ENCODE measurements at regions not wholly inside any gene's neighbourhood (a gene's known extent, or its start where the extent isn't known, plus 50 kb on each side); places are given as distances from the start of the nearest gene placed in this dataset.

- no peak for DNase-seq
These were observed 246.2 kb downstream of the HACE1 start for GRCh38 chr6:104613416-104614001.

- no peak for DNase-seq
These were observed 247.2 kb downstream of the HACE1 start for GRCh38 chr6:104612541-104612940.

- no peak for DNase-seq
These were observed 251.6 kb downstream of the HACE1 start for GRCh38 chr6:104608101-104608500.

GRCh38 chr6:104607501-104607900 is 252.2 kb downstream of the HACE1 start:
- no peak for DNase-seq

DNA sequence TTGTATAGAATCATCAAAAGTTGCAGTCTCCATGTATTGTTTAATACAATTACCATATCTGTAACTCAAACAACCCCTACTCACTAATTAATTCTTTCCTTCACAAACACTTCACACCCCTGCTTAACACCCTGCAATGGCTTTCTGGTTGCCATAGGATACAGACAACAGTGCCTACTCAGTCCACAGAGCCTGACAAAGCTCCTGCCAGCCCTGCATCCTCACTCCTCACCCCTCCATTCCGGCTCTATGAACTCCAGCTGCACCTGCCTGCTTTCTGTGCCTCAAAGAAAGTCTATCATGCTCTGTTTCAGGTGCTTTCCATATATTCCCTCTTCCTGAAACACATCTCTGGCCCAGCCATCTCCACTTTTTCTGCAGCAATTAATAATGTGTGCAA is 253.4 kb downstream of the HACE1 start:
- no peak for DNase-seq

DNA sequence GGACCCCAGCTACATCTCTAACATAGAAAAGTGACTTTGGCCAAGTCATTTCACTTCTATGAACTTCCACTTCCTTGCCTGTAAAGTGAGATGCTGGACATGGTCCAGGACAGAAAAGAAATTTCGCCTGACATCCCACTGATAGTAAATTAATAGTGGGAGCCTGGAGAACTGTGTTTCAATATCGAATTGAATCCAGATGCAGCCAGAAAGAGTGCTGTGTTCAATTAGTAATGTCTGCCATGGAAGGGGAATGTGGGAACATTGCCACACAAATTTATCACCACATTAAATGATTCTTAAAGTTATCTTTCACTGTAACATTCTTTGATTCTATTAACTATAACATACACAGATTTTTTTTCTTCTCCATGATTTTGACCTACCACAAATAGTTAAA is 255.0 kb downstream of the HACE1 start:
- DNase-seq = no peak

DNA sequence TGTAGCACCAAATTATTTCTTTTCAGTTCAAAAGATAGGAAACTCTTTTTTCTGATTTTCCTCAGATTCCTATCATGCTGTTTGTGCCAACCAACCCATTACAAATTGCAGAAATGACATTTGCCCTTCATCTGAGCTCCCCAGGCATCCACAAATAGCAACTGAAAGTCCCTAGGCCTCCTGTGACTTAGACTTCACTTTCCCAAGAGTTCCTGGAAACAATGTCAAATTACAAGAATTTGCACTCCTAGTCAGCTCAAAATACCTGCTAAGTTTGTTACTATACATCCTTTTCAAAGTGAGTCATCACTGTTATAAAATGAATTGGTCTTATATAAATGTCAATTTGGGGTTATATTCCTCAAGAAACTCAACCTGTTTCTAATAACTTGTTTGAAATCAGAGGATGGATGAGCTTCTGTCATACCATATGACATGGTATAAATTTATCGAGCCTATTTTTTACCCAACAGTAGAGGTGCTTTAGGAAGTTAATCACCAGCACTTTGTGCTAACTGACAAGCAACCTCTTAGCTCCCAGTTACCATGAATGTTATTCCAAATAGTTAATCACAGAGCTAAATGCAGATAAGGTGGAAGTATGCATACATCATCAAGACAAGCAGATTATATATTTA is 256.5 kb downstream of the HACE1 start:
- DNase-seq = no peak

GRCh38 chr6:104601721-104602120 is 258.0 kb downstream of the HACE1 start:
- DNase-seq = no peak

- DNase-seq = no peak
These were observed 258.5 kb downstream of the HACE1 start for GRCh38 chr6:104601131-104601651.

- no peak for DNase-seq
These were observed 259.1 kb downstream of the HACE1 start for GRCh38 chr6:104600639-104600931.

- no peak for DNase-seq
These were observed 259.7 kb downstream of the HACE1 start for GRCh38 chr6:104599821-104600638.

DNA sequence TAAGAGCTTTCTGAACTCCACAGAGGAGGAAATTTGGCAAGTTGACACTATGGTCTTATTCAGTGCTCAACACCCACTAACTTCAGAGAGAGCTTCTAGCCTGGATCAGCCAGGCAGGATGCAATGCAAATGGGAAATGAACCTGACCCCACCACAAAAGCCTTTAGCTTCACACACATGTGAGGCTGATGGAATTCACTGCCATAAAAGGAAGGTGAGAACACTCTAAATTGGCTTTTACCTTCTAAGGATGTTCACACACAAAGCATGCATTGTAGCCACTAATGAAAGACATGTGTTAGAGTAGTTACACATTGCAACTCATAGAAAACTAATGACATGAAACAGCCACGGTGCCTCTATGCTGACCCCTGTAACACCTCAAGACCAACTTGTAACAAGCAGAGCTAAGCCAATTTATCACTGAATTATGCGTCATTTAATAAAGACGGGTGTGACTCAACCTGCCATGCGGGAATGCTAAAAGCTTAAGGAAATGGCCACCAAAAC is 262.1 kb downstream of the HACE1 start:
- no peak for DNase-seq

DNA sequence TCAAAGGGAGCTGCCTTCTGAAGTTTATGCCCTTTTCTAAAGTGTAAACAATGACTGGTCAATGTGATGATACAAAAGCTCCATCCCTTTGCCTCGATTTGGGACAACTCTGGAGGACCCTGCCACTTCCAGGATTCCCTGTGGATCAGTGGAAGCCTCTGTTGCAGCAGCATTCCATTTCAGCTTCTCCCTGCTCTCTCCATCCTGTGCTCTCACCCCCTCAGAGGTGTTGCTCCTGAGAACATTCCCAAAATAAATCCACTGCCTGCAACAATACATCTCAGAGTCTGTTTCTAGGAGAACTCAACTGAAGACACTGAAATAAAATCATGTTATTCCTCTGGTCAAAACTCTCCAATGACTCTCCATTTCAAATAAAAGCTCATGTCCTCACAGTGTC is 263.6 kb downstream of the HACE1 start:
- no peak for DNase-seq

DNA sequence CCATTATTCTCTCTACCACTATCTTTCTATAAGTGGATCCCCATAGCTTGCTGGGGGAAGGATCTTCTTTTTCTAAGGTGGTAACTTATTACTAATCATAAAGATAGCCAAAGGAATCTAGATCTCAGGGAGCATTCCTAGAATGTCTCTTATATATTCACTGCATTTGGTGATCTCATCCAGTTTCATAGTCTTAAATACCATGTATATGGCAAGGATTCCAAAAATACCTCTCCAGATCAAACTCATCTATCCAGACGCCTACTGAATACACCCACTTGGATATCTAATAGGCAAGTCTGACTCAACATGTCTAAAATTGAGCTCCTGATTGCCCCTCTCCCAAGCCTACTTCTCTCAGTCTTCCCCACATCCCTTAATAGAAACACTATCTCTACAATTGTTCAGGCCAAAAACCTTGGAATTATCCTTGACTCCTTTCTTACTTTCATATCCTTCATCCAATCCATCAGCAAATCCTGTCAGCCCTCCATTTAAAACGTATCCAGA is 264.4 kb downstream of the HACE1 start:
- no peak for DNase-seq

GRCh38 chr6:104591573-104592334 is 268.0 kb downstream of the HACE1 start:
- no peak for DNase-seq

DNA sequence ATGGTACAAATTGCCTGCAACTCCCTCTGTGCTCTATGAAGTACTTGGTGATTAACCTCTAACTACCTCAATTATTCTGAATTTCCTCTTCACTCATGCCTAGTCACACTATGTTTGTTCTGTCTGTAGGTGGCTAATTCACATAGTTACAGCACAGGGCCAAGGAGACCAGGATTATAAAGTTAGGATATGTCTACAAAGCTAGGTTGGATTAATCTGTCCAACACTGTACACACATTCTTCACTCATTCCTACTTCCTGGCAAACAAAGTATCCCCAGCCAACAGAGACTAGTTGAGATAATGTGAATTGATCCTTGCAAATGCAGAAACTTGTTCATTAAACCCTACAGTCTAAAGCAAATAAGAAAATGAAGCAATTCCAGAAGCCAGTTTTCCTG is 269.8 kb downstream of the HACE1 start:
- no peak for DNase-seq

DNA sequence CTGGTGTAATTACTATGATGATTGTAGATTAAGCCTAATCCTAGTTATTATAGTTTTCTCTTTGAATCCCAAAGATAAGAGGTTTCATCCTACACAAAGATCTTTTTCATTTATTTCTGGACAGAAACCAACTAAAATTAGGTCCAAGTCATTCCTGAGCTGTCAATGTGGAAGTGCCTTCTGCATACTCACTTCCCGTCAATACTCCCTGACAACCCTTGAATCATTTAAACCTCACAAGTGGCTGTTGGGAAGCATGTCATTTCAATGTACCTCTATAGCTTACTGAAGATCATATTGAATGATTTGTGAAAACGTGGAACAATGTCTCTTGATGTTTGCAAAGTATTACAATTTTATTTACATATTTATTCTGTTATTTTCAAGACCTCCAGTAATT is 274.1 kb downstream of the HACE1 start:
- DNase-seq = no peak

GRCh38 chr6:104580452-104580851 is 279.3 kb downstream of the HACE1 start:
- no peak for DNase-seq

DNA sequence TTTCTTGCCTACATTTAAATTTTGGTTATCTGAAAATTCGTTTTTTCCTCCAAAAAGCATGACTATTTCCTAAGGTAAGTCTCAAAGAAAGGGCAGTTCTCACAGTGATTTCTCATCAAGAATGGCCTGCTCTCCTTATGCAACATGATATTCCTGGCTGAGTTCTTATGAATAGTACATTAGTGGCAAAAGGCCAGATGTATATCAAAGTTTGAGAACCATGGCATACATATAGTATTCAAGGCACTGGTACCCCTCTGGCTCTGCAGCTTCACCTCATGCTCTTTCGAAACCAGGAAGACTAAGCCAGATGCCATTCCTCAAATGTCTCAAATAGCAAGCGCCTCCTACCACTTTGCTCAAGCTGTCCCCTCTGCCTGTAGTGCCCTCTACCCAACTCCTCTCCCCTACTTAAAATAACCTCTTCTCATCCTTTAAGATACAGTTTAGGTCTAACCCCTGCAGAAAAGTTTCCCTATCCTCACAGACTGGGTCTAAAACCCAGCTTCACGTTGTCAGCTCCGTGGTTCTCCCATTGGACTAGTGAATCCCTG is 280.3 kb downstream of the HACE1 start:
- no peak for DNase-seq

GRCh38 chr6:104575536-104575935 is 284.2 kb downstream of the HACE1 start:
- DNase-seq = no peak

DNA sequence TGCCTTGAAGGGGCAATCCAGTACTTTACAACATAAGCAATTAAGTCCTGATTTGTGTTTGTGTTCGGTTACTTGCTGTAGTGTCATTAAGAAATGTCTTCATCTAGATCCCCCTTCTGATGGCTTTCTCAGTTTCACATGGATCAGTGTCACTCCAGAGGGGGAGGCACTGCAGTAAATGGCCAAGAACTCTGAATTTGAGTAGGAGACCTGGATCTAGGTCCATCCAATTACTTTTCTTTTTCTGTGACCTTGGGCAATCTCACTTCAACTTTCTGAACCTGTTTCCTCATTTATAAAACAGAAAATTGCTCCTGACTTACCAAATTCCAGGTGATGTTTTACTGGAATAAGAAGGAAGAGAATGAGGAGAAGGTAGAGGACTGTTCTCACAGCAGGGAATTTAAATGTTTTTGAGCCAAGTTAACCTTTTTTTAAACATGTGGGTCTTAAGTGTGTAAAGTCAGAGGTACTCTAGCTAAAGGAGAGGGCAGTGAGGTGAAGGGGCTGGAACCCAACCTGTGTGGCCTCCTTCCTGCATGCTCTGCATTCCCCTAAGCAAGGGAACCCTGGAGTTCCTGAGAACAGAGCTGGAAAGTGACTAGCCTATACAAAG is 285.5 kb downstream of the HACE1 start:
- DNase-seq = no peak

DNA sequence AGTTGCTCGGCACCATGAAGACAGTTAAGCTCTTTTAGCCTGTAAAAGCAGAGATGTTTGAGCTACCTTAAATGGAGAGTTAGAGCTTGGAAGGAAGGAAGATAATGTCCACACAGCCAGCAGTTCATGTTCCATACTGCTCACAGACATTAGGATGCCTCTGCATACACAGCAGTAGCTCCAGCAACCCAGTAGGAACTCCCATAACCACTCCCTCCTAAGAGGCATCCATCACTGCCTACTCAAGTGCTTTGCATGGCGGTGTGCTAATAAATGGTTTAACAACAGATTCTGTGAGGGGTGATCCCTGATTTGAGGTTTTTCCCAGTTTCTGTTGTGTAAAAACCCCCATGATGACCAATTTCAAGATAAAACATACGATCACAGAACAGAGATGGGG is 286.4 kb downstream of the HACE1 start:
- DNase-seq = no peak

Data from NCI-H2107 (cell line).